ENCODE measurements at regions not wholly inside any gene's neighbourhood (a gene's known extent, or its start where the extent isn't known, plus 50 kb on each side); places are given as distances from the start of the nearest gene placed in this dataset.

DNA sequence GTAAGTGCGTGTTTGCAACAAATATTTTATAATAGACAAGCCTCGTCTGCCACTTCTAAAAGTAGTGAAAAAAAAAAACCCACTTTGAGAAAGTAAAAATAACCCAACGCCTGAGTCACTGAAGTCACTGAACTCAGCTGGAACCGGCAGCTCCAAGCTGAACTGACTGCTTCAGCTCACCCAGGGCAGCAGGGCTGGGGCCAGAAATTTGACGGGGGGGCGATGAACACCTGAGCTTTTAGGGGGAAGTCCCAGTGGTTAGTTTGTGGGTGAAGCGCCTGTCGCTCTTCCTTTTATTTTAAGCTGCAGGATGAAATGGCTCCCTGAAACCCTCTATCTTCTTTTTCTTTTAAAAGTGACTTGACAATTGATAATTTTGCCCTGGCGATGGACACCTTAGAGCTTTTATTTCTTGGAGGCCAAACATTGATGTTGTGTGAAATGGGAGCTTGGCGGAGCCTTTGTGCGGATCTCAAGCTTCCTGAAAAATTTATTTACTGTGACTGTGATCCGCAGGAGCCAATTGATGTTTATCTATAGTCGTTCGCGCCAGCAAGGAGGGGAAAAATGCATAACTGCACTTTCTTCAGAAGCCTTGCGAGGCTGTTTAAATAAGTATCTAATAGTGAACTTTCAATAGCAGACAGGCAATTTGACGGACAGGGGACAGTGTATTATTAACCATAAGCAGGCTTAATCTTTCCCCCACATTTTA lies 173.2 kb upstream of the MYL2 start:
- TF ChIP-seq, protein P1, sequence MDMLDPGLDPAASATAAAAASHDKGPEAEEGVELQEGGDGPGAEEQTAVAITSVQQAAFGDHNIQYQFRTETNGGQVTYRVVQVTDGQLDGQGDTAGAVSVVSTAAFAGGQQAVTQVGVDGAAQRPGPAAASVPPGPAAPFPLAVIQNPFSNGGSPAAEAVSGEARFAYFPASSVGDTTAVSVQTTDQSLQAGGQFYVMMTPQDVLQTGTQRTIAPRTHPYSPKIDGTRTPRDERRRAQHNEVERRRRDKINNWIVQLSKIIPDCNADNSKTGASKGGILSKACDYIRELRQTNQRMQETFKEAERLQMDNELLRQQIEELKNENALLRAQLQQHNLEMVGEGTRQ (CRISPR knock-in tag; IDR thresholded peaks at IDR 0.05), result no peak
- TF ChIP-seq ZNF121 (CRISPR knock-in tag; IDR thresholded peaks at IDR 0.05), result no peak
- TF ChIP-seq, protein P2, sequence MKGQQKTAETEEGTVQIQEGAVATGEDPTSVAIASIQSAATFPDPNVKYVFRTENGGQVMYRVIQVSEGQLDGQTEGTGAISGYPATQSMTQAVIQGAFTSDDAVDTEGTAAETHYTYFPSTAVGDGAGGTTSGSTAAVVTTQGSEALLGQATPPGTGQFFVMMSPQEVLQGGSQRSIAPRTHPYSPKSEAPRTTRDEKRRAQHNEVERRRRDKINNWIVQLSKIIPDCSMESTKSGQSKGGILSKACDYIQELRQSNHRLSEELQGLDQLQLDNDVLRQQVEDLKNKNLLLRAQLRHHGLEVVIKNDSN (CRISPR knock-in tag; IDR thresholded peaks at IDR 0.05), result no peak
- TF ChIP-seq, protein P3, sequence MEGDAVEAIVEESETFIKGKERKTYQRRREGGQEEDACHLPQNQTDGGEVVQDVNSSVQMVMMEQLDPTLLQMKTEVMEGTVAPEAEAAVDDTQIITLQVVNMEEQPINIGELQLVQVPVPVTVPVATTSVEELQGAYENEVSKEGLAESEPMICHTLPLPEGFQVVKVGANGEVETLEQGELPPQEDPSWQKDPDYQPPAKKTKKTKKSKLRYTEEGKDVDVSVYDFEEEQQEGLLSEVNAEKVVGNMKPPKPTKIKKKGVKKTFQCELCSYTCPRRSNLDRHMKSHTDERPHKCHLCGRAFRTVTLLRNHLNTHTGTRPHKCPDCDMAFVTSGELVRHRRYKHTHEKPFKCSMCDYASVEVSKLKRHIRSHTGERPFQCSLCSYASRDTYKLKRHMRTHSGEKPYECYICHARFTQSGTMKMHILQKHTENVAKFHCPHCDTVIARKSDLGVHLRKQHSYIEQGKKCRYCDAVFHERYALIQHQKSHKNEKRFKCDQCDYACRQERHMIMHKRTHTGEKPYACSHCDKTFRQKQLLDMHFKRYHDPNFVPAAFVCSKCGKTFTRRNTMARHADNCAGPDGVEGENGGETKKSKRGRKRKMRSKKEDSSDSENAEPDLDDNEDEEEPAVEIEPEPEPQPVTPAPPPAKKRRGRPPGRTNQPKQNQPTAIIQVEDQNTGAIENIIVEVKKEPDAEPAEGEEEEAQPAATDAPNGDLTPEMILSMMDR (IDR thresholded peaks at IDR 0.05), result no peak
- TF ChIP-seq MXD4 (CRISPR knock-in tag; IDR thresholded peaks at IDR 0.05; ENCODE audit: borderline replicate concordance), result no peak
- TF ChIP-seq, protein P4, sequence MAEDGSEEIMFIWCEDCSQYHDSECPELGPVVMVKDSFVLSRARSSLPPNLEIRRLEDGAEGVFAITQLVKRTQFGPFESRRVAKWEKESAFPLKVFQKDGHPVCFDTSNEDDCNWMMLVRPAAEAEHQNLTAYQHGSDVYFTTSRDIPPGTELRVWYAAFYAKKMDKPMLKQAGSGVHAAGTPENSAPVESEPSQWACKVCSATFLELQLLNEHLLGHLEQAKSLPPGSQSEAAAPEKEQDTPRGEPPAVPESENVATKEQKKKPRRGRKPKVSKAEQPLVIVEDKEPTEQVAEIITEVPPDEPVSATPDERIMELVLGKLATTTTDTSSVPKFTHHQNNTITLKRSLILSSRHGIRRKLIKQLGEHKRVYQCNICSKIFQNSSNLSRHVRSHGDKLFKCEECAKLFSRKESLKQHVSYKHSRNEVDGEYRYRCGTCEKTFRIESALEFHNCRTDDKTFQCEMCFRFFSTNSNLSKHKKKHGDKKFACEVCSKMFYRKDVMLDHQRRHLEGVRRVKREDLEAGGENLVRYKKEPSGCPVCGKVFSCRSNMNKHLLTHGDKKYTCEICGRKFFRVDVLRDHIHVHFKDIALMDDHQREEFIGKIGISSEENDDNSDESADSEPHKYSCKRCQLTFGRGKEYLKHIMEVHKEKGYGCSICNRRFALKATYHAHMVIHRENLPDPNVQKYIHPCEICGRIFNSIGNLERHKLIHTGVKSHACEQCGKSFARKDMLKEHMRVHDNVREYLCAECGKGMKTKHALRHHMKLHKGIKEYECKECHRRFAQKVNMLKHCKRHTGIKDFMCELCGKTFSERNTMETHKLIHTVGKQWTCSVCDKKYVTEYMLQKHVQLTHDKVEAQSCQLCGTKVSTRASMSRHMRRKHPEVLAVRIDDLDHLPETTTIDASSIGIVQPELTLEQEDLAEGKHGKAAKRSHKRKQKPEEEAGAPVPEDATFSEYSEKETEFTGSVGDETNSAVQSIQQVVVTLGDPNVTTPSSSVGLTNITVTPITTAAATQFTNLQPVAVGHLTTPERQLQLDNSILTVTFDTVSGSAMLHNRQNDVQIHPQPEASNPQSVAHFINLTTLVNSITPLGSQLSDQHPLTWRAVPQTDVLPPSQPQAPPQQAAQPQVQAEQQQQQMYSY (CRISPR knock-in tag; IDR thresholded peaks at IDR 0.05), result no peak
- TF ChIP-seq, protein P5, sequence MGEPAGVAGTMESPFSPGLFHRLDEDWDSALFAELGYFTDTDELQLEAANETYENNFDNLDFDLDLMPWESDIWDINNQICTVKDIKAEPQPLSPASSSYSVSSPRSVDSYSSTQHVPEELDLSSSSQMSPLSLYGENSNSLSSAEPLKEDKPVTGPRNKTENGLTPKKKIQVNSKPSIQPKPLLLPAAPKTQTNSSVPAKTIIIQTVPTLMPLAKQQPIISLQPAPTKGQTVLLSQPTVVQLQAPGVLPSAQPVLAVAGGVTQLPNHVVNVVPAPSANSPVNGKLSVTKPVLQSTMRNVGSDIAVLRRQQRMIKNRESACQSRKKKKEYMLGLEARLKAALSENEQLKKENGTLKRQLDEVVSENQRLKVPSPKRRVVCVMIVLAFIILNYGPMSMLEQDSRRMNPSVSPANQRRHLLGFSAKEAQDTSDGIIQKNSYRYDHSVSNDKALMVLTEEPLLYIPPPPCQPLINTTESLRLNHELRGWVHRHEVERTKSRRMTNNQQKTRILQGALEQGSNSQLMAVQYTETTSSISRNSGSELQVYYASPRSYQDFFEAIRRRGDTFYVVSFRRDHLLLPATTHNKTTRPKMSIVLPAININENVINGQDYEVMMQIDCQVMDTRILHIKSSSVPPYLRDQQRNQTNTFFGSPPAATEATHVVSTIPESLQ (CRISPR knock-in tag; IDR thresholded peaks at IDR 0.05), result no peak
- TF ChIP-seq ETV6 (CRISPR knock-in tag; IDR thresholded peaks at IDR 0.05), result no peak
